GM23338 (cell line): ENCODE measurements at regions not wholly inside any gene's neighbourhood (a gene's known extent, or its start where the extent isn't known, plus 50 kb on each side); places are given as distances from the start of the nearest gene placed in this dataset.

Experiments used
- ATAC-seq: fragments of 200-7000 bp; cut with Tn5 transposase; 3 replicates; pipeline ENCODE4 v1.9.1; 2020
- DNase-seq: peaks from one replicate; pipeline ENCODE4 v3.0.0-alpha.2; 2015; ENCODE audit warnings: low spot score
- H2AFZ ChIP-seq: fragments of 200-600 bp; sonication (generic); 2 replicates; pipeline ENCODE4 v1.8.0; 2016; ENCODE audit warnings: antibody characterized with exemption, mild to moderate bottlenecking, moderate library complexity
- H3F3A ChIP-seq: fragments of 200-600 bp; sonication (generic); replicated peaks from 2 replicates; pipeline ENCODE4 v1.8.0; 2017; ENCODE audit warnings: antibody characterized with exemption, mixed run types, low read depth
- H3K27ac ChIP-seq: fragments of 200-600 bp; sonication (generic); 2 replicates; pipeline ENCODE4 v1.6.1; 2016; ENCODE audit warnings: low read depth
- H3K27me3 ChIP-seq: fragments of 200-600 bp; sonication (generic); 2 replicates; pipeline ENCODE4 v1.8.0; 2016; ENCODE audit warnings: mild to moderate bottlenecking, mixed run types, moderate library complexity; ENCODE audit not compliant: insufficient read depth
- H3K36me3 ChIP-seq: fragments of 200-600 bp; sonication (generic); 2 replicates; pipeline ENCODE4 v1.8.0; 2016; ENCODE audit warnings: mild to moderate bottlenecking; ENCODE audit not compliant: insufficient read depth
- H3K4me1 ChIP-seq: fragments of 200-600 bp; sonication (generic); 2 replicates; pipeline ENCODE4 v1.8.0; 2016; ENCODE audit warnings: mild to moderate bottlenecking, moderate library complexity; ENCODE audit not compliant: insufficient read depth
- H3K4me2 ChIP-seq: fragments of 200-600 bp; sonication (generic); 2 replicates; pipeline ENCODE4 v1.7.1; 2017; ENCODE audit warnings: mixed run types
- H3K4me3 ChIP-seq: fragments of 200-600 bp; sonication (generic); 2 replicates; pipeline ENCODE4 v1.6.1; 2016; ENCODE audit warnings: mixed run types
- H3K79me2 ChIP-seq: fragments of 200-600 bp; sonication (generic); replicated peaks from 2 replicates; pipeline ENCODE4 v1.8.0; 2017; ENCODE audit warnings: mild to moderate bottlenecking; ENCODE audit not compliant: insufficient read depth
- H3K9me2 ChIP-seq: fragments of 200-600 bp; sonication (generic); 2 replicates; pipeline ENCODE4 v1.8.0; 2017; ENCODE audit not compliant: insufficient read depth
- H4K20me1 ChIP-seq: fragments of 200-600 bp; sonication (generic); replicated peaks from 2 replicates; pipeline ENCODE4 v1.8.0; 2017; ENCODE audit warnings: mild to moderate bottlenecking; ENCODE audit not compliant: insufficient read depth
- H3K27ac Mint-ChIP-seq: 2 replicates; pipeline ENCODE4 v1.8.0; 2020; ENCODE audit warnings: inconsistent platforms, mild to moderate bottlenecking, moderate library complexity, mixed read lengths
- H3K27me3 Mint-ChIP-seq: 3 replicates; pipeline ENCODE4 v1.8.0; 2022; ENCODE audit warnings: low read depth, mild to moderate bottlenecking, moderate library complexity, mixed read lengths, inconsistent platforms; ENCODE audit not compliant: insufficient read depth, poor library complexity
- H3K36me3 Mint-ChIP-seq: 3 replicates; pipeline ENCODE4 v1.8.0; 2021; ENCODE audit warnings: low read depth, mild to moderate bottlenecking, inconsistent platforms, moderate library complexity, mixed read lengths
- H3K4me1 Mint-ChIP-seq: 3 replicates; pipeline ENCODE4 v1.8.0; 2020; ENCODE audit warnings: mild to moderate bottlenecking, inconsistent platforms, mixed read lengths
- H3K4me3 Mint-ChIP-seq: 3 replicates; pipeline ENCODE4 v1.8.0; 2021; ENCODE audit warnings: moderate library complexity, mild to moderate bottlenecking, inconsistent platforms, mixed read lengths
- H3K9me3 Mint-ChIP-seq: 3 replicates; pipeline ENCODE4 v1.8.0; 2020; ENCODE audit warnings: moderate library complexity, mild to moderate bottlenecking, inconsistent platforms, mixed read lengths
- CREB1 ChIP-seq: fragments of 250-450 bp; sonication (Bioruptor Pico); IDR thresholded peaks from 2 replicates; pipeline ENCODE4 v1.5.0; 2020; ENCODE audit warnings: low read depth, mild to moderate bottlenecking, moderate library complexity
- EZH2 ChIP-seq: fragments of 200-600 bp; sonication (generic); IDR thresholded peaks from one replicate; pipeline ENCODE4 v1.8.0; 2017; ENCODE audit warnings: antibody characterized with exemption, mild to moderate bottlenecking, low read depth; ENCODE audit not compliant: unreplicated experiment
- EZH2phosphoT487 ChIP-seq: fragments of 200-600 bp; sonication (generic); IDR thresholded peaks from one replicate; pipeline ENCODE4 v1.8.1; 2018; ENCODE audit warnings: antibody characterized with exemption; ENCODE audit not compliant: unreplicated experiment
- JUNB ChIP-seq: IDR thresholded peaks from one replicate; pipeline ENCODE4 v1.6.1; 2016; ENCODE audit warnings: antibody characterized with exemption; ENCODE audit not compliant: unreplicated experiment
- NANOG ChIP-seq: IDR thresholded peaks from 2 replicates; pipeline ENCODE4 v1.6.1; 2016; ENCODE audit warnings: antibody characterized with exemption, borderline replicate concordance
- POLR2AphosphoS5 ChIP-seq: IDR thresholded peaks from 2 replicates; pipeline ENCODE4 v1.6.1; 2016; ENCODE audit warnings: antibody characterized with exemption, low read depth
- STAT1 ChIP-seq: IDR thresholded peaks from one replicate; pipeline ENCODE4 v1.6.1; 2016; ENCODE audit warnings: antibody characterized with exemption; ENCODE audit not compliant: unreplicated experiment
- ZNF114 ChIP-seq: fragments of 250-450 bp; sonication (Bioruptor Pico); IDR thresholded peaks from 2 replicates; pipeline ENCODE4 v1.5.0; 2020; ENCODE audit warnings: mild to moderate bottlenecking, moderate library complexity
- ZNF331 ChIP-seq: fragments of 250-450 bp; sonication (Bioruptor Pico); IDR thresholded peaks from 2 replicates; pipeline ENCODE4 v1.5.0; 2020; ENCODE audit warnings: low read depth, mild to moderate bottlenecking, moderate library complexity
- TF ChIP-seq, protein P1 (sequence below): IDR thresholded peaks from 2 replicates; pipeline ENCODE4 v1.6.1; 2016; ENCODE audit warnings: antibody characterized with exemption
- TF ChIP-seq, protein P2 (sequence below), 2 experiments: fragments of 200-600 bp in 1 of 2; sonication (generic) in 1 of 2; conservative IDR thresholded peaks; 2 replicates each; pipeline versions ENCODE4 v1.5.1 to v1.6.1; 2016 to 2017; ENCODE audit warnings: antibody characterized with exemption in 2 of 2, low read depth in 2 of 2, mild to moderate bottlenecking in 2 of 2, moderate library complexity in 1 of 2

DNA sequence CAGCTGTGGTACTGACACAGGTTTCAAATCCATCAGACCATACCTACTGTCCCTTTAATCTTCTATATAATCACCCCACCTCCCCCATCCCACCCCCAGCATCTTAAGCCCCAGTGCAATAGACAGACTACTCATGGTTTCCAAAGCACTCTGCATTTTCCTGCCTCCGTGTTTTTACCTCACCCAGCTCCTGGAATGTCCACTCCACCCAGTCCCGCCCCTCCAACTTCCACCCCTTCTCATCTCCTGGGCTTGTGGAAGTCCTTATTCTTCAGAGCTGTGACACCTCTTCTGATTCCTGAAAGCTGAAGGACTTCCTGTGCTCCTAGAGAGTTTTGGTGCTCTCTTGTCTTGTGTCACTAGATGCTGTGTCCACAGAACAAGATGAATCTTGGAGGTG lies 94.3 kb downstream of the EFNB1 start (continued):
- TF ChIP-seq, protein P1, sequence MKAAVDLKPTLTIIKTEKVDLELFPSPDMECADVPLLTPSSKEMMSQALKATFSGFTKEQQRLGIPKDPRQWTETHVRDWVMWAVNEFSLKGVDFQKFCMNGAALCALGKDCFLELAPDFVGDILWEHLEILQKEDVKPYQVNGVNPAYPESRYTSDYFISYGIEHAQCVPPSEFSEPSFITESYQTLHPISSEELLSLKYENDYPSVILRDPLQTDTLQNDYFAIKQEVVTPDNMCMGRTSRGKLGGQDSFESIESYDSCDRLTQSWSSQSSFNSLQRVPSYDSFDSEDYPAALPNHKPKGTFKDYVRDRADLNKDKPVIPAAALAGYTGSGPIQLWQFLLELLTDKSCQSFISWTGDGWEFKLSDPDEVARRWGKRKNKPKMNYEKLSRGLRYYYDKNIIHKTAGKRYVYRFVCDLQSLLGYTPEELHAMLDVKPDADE = no peak
- TF ChIP-seq POLR2AphosphoS5 = no peak
- no peak for TF ChIP-seq STAT1
- TF ChIP-seq, protein P2, sequence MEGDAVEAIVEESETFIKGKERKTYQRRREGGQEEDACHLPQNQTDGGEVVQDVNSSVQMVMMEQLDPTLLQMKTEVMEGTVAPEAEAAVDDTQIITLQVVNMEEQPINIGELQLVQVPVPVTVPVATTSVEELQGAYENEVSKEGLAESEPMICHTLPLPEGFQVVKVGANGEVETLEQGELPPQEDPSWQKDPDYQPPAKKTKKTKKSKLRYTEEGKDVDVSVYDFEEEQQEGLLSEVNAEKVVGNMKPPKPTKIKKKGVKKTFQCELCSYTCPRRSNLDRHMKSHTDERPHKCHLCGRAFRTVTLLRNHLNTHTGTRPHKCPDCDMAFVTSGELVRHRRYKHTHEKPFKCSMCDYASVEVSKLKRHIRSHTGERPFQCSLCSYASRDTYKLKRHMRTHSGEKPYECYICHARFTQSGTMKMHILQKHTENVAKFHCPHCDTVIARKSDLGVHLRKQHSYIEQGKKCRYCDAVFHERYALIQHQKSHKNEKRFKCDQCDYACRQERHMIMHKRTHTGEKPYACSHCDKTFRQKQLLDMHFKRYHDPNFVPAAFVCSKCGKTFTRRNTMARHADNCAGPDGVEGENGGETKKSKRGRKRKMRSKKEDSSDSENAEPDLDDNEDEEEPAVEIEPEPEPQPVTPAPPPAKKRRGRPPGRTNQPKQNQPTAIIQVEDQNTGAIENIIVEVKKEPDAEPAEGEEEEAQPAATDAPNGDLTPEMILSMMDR (conservative IDR thresholded peaks at IDR 0.05; ENCODE audit: low read depth in 2 of 2) = no peak
- no peak for TF ChIP-seq CREB1 (CRISPR knock-in tag)

GRCh38 chrX:68922013-68922412 lies 93.2 kb downstream of the EFNB1 start:
- no peak overlapping the region for H3K4me3 ChIP-seq
- no peak for TF ChIP-seq ZNF114 (CRISPR knock-in tag)
- TF ChIP-seq, protein P2 (conservative IDR thresholded peaks at IDR 0.05; ENCODE audit: low read depth in 2 of 2) = no peak
- no peaks in the 10 kb centered on the region for H3K4me1 ChIP-seq
- H3K27me3 ChIP-seq = no peaks in the 10 kb centered on the region
- Mint-ChIP-seq H3K27me3 (peaks cover 9% of the 10 kb centered on the region), H3K4me3 (no peak overlapping the region), H3K27ac (no peak overlapping the region), H3K9me3 (no peaks in the 10 kb centered on the region), H3K36me3 (no peaks in the 10 kb centered on the region; the same call in 2 of the 3 replicates), H3K4me1 (peaks cover 3% of the 10 kb centered on the region; the same call in 2 of the 3 replicates)
- H3K79me2 ChIP-seq = no peaks in the 10 kb centered on the region
- H2AFZ ChIP-seq = no peak overlapping the region
- H3F3A ChIP-seq = no peaks in the 10 kb centered on the region
- no peak overlapping the region for H3K4me2 ChIP-seq
- H3K27ac ChIP-seq = no peak overlapping the region
- ATAC-seq (peak; percentile 39; the same call in 2 of the 3 replicates), DNase-seq (no peak)
- H3K36me3 ChIP-seq = no peaks in the 10 kb centered on the region
- no peaks in the 10 kb centered on the region for H4K20me1 ChIP-seq
- H3K9me2 ChIP-seq = no peaks in the 10 kb centered on the region

- no peaks in the 10 kb centered on the region for H3K79me2 ChIP-seq
- Mint-ChIP-seq H3K27ac (no peak overlapping the region), H3K4me3 (no peak overlapping the region), H3K36me3 (no peaks in the 10 kb centered on the region; the same call in 2 of the 3 replicates), H3K27me3 (peaks cover 8% of the 10 kb centered on the region), H3K9me3 (no peaks in the 10 kb centered on the region; the same call in 2 of the 3 replicates), H3K4me1 (peaks cover 9% of the 10 kb centered on the region; the same call in 2 of the 3 replicates)
- no peak overlapping the region for H2AFZ ChIP-seq
- no peaks in the 10 kb centered on the region for H3K9me2 ChIP-seq
- no peak overlapping the region for H3K4me2 ChIP-seq
- DNase-seq (no peak), ATAC-seq (no peak)
- no peak overlapping the region for H3K27ac ChIP-seq
- H4K20me1 ChIP-seq = no peaks in the 10 kb centered on the region
- no peak for TF ChIP-seq CREB1 (CRISPR knock-in tag)
- TF ChIP-seq JUNB = no peak
- TF ChIP-seq NANOG = no peak
- TF ChIP-seq POLR2AphosphoS5 = no peak
- TF ChIP-seq ZNF114 (CRISPR knock-in tag) = no peak
- TF ChIP-seq EZH2phosphoT487 = no peak
- no peak for TF ChIP-seq ZNF331 (CRISPR knock-in tag)
- TF ChIP-seq STAT1 = no peak
- no peak for TF ChIP-seq EZH2
- H3F3A ChIP-seq = no peaks in the 10 kb centered on the region
- H3K27me3 ChIP-seq = no peaks in the 10 kb centered on the region
- no peaks in the 10 kb centered on the region for H3K4me1 ChIP-seq
- no peaks in the 10 kb centered on the region for H3K36me3 ChIP-seq
- no peak overlapping the region for H3K4me3 ChIP-seq
Measured at GRCh38 chrX:68920561-68920960, 91.7 kb downstream of the EFNB1 start.
